ENCODE measurements at regions not wholly inside any gene's neighbourhood (a gene's known extent, or its start where the extent isn't known, plus 50 kb on each side); places are given as distances from the start of the nearest gene placed in this dataset.

DNA sequence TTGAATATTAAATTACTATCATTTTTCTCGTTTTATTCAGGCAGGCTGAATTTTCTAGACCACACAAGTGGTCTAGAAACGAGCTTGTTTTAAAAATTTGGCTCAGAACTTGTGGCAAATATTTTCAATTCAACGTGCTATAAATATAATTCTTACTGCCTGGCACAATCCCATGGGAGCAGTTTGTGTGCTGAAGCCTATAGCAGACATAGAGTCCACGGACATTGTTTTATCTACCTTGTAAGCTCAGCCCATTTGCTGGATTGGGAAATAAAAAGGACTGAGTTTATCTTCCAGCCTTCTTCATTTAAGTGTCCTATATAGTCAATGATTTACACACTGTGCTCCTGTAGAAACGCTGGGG lies 103.4 kb downstream of the ZBTB18 start:
- TF ChIP-seq, protein P1, sequence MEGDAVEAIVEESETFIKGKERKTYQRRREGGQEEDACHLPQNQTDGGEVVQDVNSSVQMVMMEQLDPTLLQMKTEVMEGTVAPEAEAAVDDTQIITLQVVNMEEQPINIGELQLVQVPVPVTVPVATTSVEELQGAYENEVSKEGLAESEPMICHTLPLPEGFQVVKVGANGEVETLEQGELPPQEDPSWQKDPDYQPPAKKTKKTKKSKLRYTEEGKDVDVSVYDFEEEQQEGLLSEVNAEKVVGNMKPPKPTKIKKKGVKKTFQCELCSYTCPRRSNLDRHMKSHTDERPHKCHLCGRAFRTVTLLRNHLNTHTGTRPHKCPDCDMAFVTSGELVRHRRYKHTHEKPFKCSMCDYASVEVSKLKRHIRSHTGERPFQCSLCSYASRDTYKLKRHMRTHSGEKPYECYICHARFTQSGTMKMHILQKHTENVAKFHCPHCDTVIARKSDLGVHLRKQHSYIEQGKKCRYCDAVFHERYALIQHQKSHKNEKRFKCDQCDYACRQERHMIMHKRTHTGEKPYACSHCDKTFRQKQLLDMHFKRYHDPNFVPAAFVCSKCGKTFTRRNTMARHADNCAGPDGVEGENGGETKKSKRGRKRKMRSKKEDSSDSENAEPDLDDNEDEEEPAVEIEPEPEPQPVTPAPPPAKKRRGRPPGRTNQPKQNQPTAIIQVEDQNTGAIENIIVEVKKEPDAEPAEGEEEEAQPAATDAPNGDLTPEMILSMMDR (IDR thresholded peaks at IDR 0.05): no peak
- TF ChIP-seq POLR2A (IDR thresholded peaks at IDR 0.05) (no peak), POLR2AphosphoS5 (IDR thresholded peaks at IDR 0.05) (no peak)

All from prostate gland (tissue), 2 donors.